Esophagus (tissue), 2 donors: ENCODE measurements at regions not wholly inside any gene's neighbourhood (a gene's known extent, or its start where the extent isn't known, plus 50 kb on each side); places are given as distances from the start of the nearest gene placed in this dataset.

Experiments used
- H3K27ac ChIP-seq, 2 donors: one replicate each; pipeline ENCODE4 v1.5.1; 2013; ENCODE audit warnings: low read depth in 2 of 2, mild to moderate bottlenecking in 2 of 2, inconsistent platforms in 1 of 2, low read length in 1 of 2, moderate library complexity in 1 of 2
- H3K27me3 ChIP-seq, 2 donors: one replicate each; pipeline ENCODE4 v1.6.1; 2013; ENCODE audit warnings: low read length in 2 of 2, control low read depth in 1 of 2, mild to moderate bottlenecking in 1 of 2; ENCODE audit not compliant: insufficient read depth in 2 of 2, control insufficient read depth in 1 of 2
- H3K36me3 ChIP-seq, 2 donors: one replicate each; pipeline ENCODE4 v1.6.1; 2013; ENCODE audit warnings: low read length in 1 of 2; ENCODE audit not compliant: control insufficient read depth in 2 of 2, insufficient read depth in 2 of 2
- H3K4me1 ChIP-seq, 2 donors: one replicate each; pipeline ENCODE4 v1.6.1; 2013; ENCODE audit warnings: low read length in 1 of 2; ENCODE audit not compliant: control insufficient read depth in 2 of 2, insufficient read depth in 2 of 2
- H3K4me3 ChIP-seq, 2 donors: one replicate each; pipeline ENCODE4 v1.5.1; 2013; ENCODE audit warnings: low read length in 2 of 2, mild to moderate bottlenecking in 2 of 2, low read depth in 1 of 2, moderate library complexity in 1 of 2
- H3K9me3 ChIP-seq, 2 donors: one replicate each; pipeline ENCODE4 v1.6.1; 2013; ENCODE audit warnings: mild to moderate bottlenecking in 2 of 2, low read depth in 1 of 2, low read length in 1 of 2, moderate library complexity in 1 of 2; ENCODE audit not compliant: control insufficient read depth in 2 of 2, insufficient read depth in 1 of 2
- WGBS, 2 donors: extraction: QIAGEN DNeasy Blood & Tissue Kit; methylation state at CpG; one replicate each; pipeline ENCODE4 v1.1.7; 2013; 5-methylcytosine and 5-hydroxymethylcytosine counted together
- donor health status: healthy with polysubstance abuse.
- donor health status: Bipolar disorder and iron deficiency.

- WGBS, 2 donors: 68 to 69% methylated on average over 3 of the region's 3 CpGs
- Histone ChIP-seq H3K4me3 (no peak overlapping the region), H3K36me3 (no peaks in the 10 kb centered on the region), H3K27ac (no peak overlapping the region), H3K4me1 (no peaks in the 10 kb centered on the region), H3K27me3 (no peaks in the 10 kb centered on the region), H3K9me3 (no peaks in the 10 kb centered on the region)
Observed at GRCh38 chr18:45373286-45373880, 241.9 kb upstream of the SLC14A2 start.

- Histone ChIP-seq H3K27me3 (no peaks in the 10 kb centered on the region), H3K9me3 (no peaks in the 10 kb centered on the region), H3K4me3 (no peak overlapping the region), H3K36me3 (no peaks in the 10 kb centered on the region), H3K4me1 (no peaks in the 10 kb centered on the region), H3K27ac (no peak overlapping the region)
Observed at GRCh38 chr18:45374236-45374635, 241.0 kb upstream of the SLC14A2 start.

GRCh38 chr18:45374878-45375630 lies 240.2 kb upstream of the SLC14A2 start:
- no peaks in the 10 kb centered on the region for H3K4me1 ChIP-seq
- H3K27ac ChIP-seq: no peak overlapping the region
- H3K27me3 ChIP-seq: no peaks in the 10 kb centered on the region
- no peaks in the 10 kb centered on the region for H3K9me3 ChIP-seq
- WGBS, 2 donors: 78 to 79% methylated on average over 6 of the region's 6 CpGs
- no peaks in the 10 kb centered on the region for H3K36me3 ChIP-seq
- no peak overlapping the region for H3K4me3 ChIP-seq

- Histone ChIP-seq H3K9me3 (no peaks in the 10 kb centered on the region), H3K36me3 (no peaks in the 10 kb centered on the region), H3K4me1 (no peaks in the 10 kb centered on the region), H3K4me3 (no peak overlapping the region), H3K27ac (no peak overlapping the region), H3K27me3 (no peaks in the 10 kb centered on the region)
- WGBS, 2 donors: 99 to 100% methylated on average over 2 of the region's 2 CpGs
Observed at GRCh38 chr18:45376193-45376592, 239.1 kb upstream of the SLC14A2 start.

GRCh38 chr18:45378308-45378707 lies 237.0 kb upstream of the SLC14A2 start:
- Histone ChIP-seq H3K27ac (no peak overlapping the region), H3K9me3 (no peaks in the 10 kb centered on the region), H3K36me3 (no peaks in the 10 kb centered on the region), H3K4me3 (no peak overlapping the region), H3K4me1 (no peaks in the 10 kb centered on the region), H3K27me3 (no peaks in the 10 kb centered on the region)
- WGBS, 2 donors: 36 to 83% methylated on average over 1 of the region's 1 CpG

- no peaks in the 10 kb centered on the region for H3K9me3 ChIP-seq
- no peaks in the 10 kb centered on the region for H3K27me3 ChIP-seq
- no peak overlapping the region for H3K27ac ChIP-seq
- no peaks in the 10 kb centered on the region for H3K4me1 ChIP-seq
- 87 to 91% methylated on average over 5 of the region's 5 CpGs for WGBS, 2 donors
- H3K4me3 ChIP-seq: no peak overlapping the region
- H3K36me3 ChIP-seq: no peaks in the 10 kb centered on the region
Observed at GRCh38 chr18:45378933-45379332, 236.3 kb upstream of the SLC14A2 start.

- WGBS, 2 donors: 54 to 55% methylated on average over 1 of the region's 1 CpG
Observed at GRCh38 chr18:45379903-45380302, 235.4 kb upstream of the SLC14A2 start.

GRCh38 chr18:45381282-45381681 lies 234.0 kb upstream of the SLC14A2 start:
- Histone ChIP-seq H3K9me3 (no peaks in the 10 kb centered on the region), H3K27ac (no peak overlapping the region), H3K4me1 (no peaks in the 10 kb centered on the region), H3K36me3 (no peaks in the 10 kb centered on the region), H3K4me3 (no peak overlapping the region), H3K27me3 (no peaks in the 10 kb centered on the region)
- WGBS, 2 donors: 76 to 82% methylated on average over 1 of the region's 1 CpG

More at GRCh38 chr18:45379903-45380302, 235.4 kb upstream of the SLC14A2 start:
- H3K4me3 ChIP-seq: no peak overlapping the region
- H3K27ac ChIP-seq: no peak overlapping the region
- H3K9me3 ChIP-seq: no peaks in the 10 kb centered on the region
- H3K4me1 ChIP-seq: no peaks in the 10 kb centered on the region
- no peaks in the 10 kb centered on the region for H3K27me3 ChIP-seq
- H3K36me3 ChIP-seq: no peaks in the 10 kb centered on the region

GRCh38 chr18:45383228-45383627 lies 232.0 kb upstream of the SLC14A2 start:
- H3K27ac ChIP-seq: no peak overlapping the region
- 93 to 100% methylated on average over 1 of the region's 1 CpG for WGBS, 2 donors
- no peaks in the 10 kb centered on the region for H3K27me3 ChIP-seq
- H3K9me3 ChIP-seq: no peaks in the 10 kb centered on the region
- H3K4me1 ChIP-seq: no peaks in the 10 kb centered on the region
- no peak overlapping the region for H3K4me3 ChIP-seq
- H3K36me3 ChIP-seq: no peaks in the 10 kb centered on the region
